ENCODE measurements at regions not wholly inside any gene's neighbourhood (a gene's known extent, or its start where the extent isn't known, plus 50 kb on each side); places are given as distances from the start of the nearest gene placed in this dataset.

GRCh38 chr6:147674099-147674498 is 165.6 kb downstream of the SAMD5 start:
- TF ChIP-seq, protein P1, sequence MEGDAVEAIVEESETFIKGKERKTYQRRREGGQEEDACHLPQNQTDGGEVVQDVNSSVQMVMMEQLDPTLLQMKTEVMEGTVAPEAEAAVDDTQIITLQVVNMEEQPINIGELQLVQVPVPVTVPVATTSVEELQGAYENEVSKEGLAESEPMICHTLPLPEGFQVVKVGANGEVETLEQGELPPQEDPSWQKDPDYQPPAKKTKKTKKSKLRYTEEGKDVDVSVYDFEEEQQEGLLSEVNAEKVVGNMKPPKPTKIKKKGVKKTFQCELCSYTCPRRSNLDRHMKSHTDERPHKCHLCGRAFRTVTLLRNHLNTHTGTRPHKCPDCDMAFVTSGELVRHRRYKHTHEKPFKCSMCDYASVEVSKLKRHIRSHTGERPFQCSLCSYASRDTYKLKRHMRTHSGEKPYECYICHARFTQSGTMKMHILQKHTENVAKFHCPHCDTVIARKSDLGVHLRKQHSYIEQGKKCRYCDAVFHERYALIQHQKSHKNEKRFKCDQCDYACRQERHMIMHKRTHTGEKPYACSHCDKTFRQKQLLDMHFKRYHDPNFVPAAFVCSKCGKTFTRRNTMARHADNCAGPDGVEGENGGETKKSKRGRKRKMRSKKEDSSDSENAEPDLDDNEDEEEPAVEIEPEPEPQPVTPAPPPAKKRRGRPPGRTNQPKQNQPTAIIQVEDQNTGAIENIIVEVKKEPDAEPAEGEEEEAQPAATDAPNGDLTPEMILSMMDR (IDR thresholded peaks at IDR 0.05): no peak
- 82% methylated on average over 4 of the region's 4 CpGs for WGBS (ENCODE audit: insufficient coverage)
- H3K27ac Mint-ChIP-seq: no peak overlapping the region
- H3K9me3 Mint-ChIP-seq: peaks cover 10 to 11% of the 10 kb centered on the region in 2 donors
- no peaks in the 10 kb centered on the region for H3K27me3 Mint-ChIP-seq (ENCODE audit: low read depth in 2 of 2)
- intact Hi-C loops (cut with micrococcal nuclease): no loop called here
- H3K4me3 ChIP-seq (ENCODE audit: low read length): no peak overlapping the region
- no peaks in the 10 kb centered on the region for H3K9me3 ChIP-seq (ENCODE audit: control insufficient read depth, insufficient read depth, low read length)
- DNase-seq (no peak), ATAC-seq (no peak)
- H3K4me1 Mint-ChIP-seq: no peaks in the 10 kb centered on the region
- H3K4me3 Mint-ChIP-seq: no peak overlapping the region
- no peaks in the 10 kb centered on the region for H3K4me1 ChIP-seq (ENCODE audit: control insufficient read depth, insufficient read depth, low read length)
- H3K36me3 ChIP-seq (ENCODE audit: control insufficient read depth, insufficient read depth, low read length): no peaks in the 10 kb centered on the region
- no peaks in the 10 kb centered on the region for H3K27me3 ChIP-seq (ENCODE audit: control insufficient read depth, insufficient read depth, low read length)
- no peaks in the 10 kb centered on the region for H3K36me3 Mint-ChIP-seq
- H3K27ac ChIP-seq (ENCODE audit: low read length): no peak overlapping the region

DNA sequence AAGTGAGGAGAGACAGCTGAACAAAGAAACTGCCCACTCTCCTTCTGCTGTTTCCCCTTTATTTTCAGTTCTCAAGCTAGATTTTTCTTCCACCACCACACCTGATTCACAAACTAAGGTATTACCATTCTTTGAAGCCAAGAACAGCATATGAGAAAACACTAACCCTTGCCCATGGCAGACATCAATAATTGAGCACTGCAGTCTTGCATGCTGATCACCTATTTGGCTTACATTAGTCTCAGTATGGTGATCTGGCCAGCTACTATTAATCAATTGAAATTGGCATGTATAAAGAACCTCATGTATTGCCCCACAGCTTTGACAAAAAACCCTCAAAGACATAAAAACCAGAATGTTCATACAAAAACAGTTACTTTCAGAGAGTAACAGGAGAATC is 166.3 kb downstream of the SAMD5 start:
- Mint-ChIP-seq H3K27ac (no peak overlapping the region), H3K9me3 (peaks cover 10 to 11% of the 10 kb centered on the region in 2 donors), H3K27me3 (ENCODE audit: low read depth in 2 of 2) (no peaks in the 10 kb centered on the region), H3K4me3 (no peak overlapping the region), H3K4me1 (no peaks in the 10 kb centered on the region), H3K36me3 (no peaks in the 10 kb centered on the region)
- ATAC-seq (no peak), DNase-seq (no peak)
- no peak overlapping the region for H3K4me3 ChIP-seq (ENCODE audit: low read length)
- H3K27me3 ChIP-seq (ENCODE audit: control insufficient read depth, insufficient read depth, low read length): no peaks in the 10 kb centered on the region
- no peaks in the 10 kb centered on the region for H3K4me1 ChIP-seq (ENCODE audit: control insufficient read depth, insufficient read depth, low read length)
- intact Hi-C loops (cut with micrococcal nuclease): no loop called here
- no peaks in the 10 kb centered on the region for H3K9me3 ChIP-seq (ENCODE audit: control insufficient read depth, insufficient read depth, low read length)
- H3K27ac ChIP-seq (ENCODE audit: low read length): no peak overlapping the region
- no peaks in the 10 kb centered on the region for H3K36me3 ChIP-seq (ENCODE audit: control insufficient read depth, insufficient read depth, low read length)
- TF ChIP-seq, protein P1 (IDR thresholded peaks at IDR 0.05): no peak

DNA sequence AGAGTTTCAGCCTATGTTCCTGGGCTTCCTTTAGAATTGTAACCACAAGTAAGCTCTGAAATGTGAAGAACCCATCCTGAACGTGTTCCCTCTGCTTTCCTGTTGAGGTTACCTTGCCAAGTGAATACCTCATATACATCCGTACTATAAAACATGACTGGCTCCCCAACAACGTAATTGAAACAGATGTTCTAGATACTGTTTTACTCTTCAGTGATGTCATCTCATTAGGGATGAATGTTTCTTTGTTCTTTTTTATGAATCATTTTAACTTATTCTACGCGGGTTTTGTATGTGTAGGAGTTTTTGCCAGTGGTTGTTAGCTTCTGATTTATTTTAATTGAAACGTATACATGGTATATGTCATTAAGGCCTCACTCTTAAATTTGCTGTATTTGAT is 166.8 kb downstream of the SAMD5 start:
- Mint-ChIP-seq H3K4me3 (no peak overlapping the region), H3K27ac (no peak overlapping the region), H3K27me3 (ENCODE audit: low read depth in 2 of 2) (no peaks in the 10 kb centered on the region), H3K4me1 (no peaks in the 10 kb centered on the region), H3K36me3 (no peaks in the 10 kb centered on the region), H3K9me3 (peaks cover 10 to 11% of the 10 kb centered on the region in 2 donors)
- Histone ChIP-seq H3K9me3 (ENCODE audit: control insufficient read depth, insufficient read depth, low read length) (no peaks in the 10 kb centered on the region), H3K36me3 (ENCODE audit: control insufficient read depth, insufficient read depth, low read length) (no peaks in the 10 kb centered on the region), H3K27ac (ENCODE audit: low read length) (no peak overlapping the region), H3K4me1 (ENCODE audit: control insufficient read depth, insufficient read depth, low read length) (no peaks in the 10 kb centered on the region), H3K27me3 (ENCODE audit: control insufficient read depth, insufficient read depth, low read length) (no peaks in the 10 kb centered on the region), H3K4me3 (ENCODE audit: low read length) (no peak overlapping the region)
- TF ChIP-seq, protein P1 (IDR thresholded peaks at IDR 0.05): no peak
- intact Hi-C loops (cut with micrococcal nuclease): no loop called here
- 73% methylated on average over 6 of the region's 6 CpGs for WGBS (ENCODE audit: insufficient coverage)
- ATAC-seq (no peak), DNase-seq (no peak)

- WGBS (ENCODE audit: insufficient coverage): 84% methylated on average over 7 of the region's 7 CpGs
- no peaks in the 10 kb centered on the region for H3K4me1 Mint-ChIP-seq
- no peaks in the 10 kb centered on the region for H3K4me1 ChIP-seq (ENCODE audit: control insufficient read depth, insufficient read depth, low read length)
- intact Hi-C loops (cut with micrococcal nuclease): no loop called here
- no peak overlapping the region for H3K27ac Mint-ChIP-seq
- DNase-seq: no peak
- H3K27me3 Mint-ChIP-seq (ENCODE audit: low read depth in 2 of 2): no peaks in the 10 kb centered on the region
- H3K27ac ChIP-seq (ENCODE audit: low read length): no peak overlapping the region
- TF ChIP-seq, protein P1 (IDR thresholded peaks at IDR 0.05): no peak
- peaks cover 7 to 12% of the 10 kb centered on the region in 2 donors for H3K9me3 Mint-ChIP-seq
- ATAC-seq: no peak
- no peaks in the 10 kb centered on the region for H3K27me3 ChIP-seq (ENCODE audit: control insufficient read depth, insufficient read depth, low read length)
- no peaks in the 10 kb centered on the region for H3K36me3 Mint-ChIP-seq
- H3K4me3 Mint-ChIP-seq: no peak overlapping the region
- H3K4me3 ChIP-seq (ENCODE audit: low read length): no peak overlapping the region
- H3K9me3 ChIP-seq (ENCODE audit: control insufficient read depth, insufficient read depth, low read length): no peaks in the 10 kb centered on the region
- H3K36me3 ChIP-seq (ENCODE audit: control insufficient read depth, insufficient read depth, low read length): no peaks in the 10 kb centered on the region
These were observed 168.2 kb downstream of the SAMD5 start for GRCh38 chr6:147676495-147677199.
